SIG-M5 treated with dmso at 0.1 percent for 504 hours (cell line): ENCODE measurements at regions not wholly inside any gene's neighbourhood (a gene's known extent, or its start where the extent isn't known, plus 50 kb on each side); places are given as distances from the start of the nearest gene placed in this dataset.
"Not testable (repeated sequence)": the region's sequence is repeated elsewhere in the genome, so short reads cannot be mapped to it uniquely, and the experiment has no call there.

Experiments
- DNase-seq: peaks from one replicate; lab custom pipeline; 2025; ENCODE audit not compliant: unreplicated experiment; lab: John Stamatoyannopoulos, UW

- DNase-seq, result no peak
Measured at GRCh38 chr10:113487154-113487553, 65.7 kb upstream of the HABP2 start.

DNA sequence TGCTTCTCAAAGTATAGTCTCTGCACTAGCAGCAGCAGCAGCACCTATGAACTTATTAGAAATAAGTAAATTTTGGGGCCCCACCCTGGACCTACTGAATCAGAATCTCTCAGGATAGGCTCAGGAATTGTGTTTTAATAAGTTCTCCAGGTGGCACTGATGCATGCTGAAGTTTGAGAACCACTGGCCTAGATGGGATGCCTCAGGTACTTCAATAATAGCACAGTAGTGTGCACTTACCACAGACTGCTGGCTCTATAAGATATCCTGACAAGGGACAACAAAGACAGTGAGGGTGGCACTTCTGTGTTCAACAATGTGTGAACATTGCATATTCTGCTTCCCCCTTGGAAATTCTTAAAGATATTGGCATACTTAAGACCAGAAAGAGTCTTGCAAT, 64.7 kb upstream of the HABP2 start:
- no peak for DNase-seq

DNA sequence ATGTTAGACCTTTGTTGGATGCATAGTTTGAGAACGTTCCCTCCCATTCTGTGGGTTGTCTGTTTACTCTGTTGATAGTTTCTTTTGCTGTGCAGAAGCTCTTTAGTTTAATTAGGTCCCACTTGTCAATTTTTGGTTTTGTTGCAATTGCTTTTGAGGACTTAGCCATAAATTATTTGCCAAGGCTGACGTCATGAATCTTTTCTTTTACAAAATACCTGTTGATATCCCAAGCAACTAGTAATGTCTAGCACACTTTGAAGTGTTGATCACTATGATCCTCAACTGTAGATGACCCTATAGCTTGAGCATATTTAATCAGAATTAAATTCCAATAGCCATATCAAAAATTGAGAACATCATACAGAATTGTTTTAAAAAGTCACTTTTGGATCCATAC, 63.3 kb upstream of the HABP2 start:
- not testable (repeated sequence) for DNase-seq

DNA sequence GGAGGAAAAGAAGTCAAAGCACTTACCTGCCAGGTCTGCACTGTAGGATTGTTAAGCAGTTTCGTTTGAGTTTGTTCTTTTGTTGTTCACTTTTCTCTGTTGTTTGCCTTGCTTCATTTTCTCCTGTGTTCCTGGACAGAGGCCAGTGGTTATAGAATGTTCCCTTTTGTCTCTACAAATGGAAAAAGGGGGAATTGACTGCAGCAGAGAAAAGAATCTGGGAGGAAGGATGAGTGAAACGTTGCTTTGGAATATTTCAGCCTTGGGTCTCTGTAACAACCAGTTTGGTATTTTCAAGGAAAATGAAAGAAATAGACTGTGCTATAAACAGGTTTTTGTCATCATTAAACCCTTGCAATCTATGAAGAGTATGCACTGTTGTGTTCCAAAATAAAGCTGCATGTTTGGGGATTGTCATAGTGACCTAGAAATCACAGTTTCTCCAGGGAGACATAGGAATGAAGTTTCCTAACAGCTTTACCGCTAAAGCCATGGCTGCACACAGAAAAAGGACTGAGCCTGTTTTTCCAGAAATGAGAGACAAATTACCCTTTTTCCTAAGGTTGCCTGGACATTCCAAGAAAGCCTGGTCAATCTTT, 60.8 kb upstream of the HABP2 start:
- no peak for DNase-seq

DNA sequence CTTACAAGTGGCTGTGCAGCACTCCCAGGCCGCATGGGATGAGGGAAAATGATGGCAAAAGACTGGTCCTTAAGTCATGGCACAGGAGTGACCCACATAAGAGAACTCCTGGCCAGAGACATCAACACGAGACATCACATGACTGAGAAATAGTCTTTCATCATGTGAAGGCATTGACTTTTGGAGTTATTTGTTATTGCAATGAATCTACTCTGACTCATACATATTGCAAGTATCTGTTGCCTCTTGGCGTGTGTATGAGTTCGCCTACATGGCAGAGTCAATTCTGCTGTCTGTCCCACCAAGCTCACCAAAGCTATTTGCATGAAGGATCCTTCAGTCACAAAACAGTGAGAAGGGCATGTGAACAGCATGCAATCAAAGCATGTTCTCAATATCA, 59.7 kb upstream of the HABP2 start:
- DNase-seq, result no peak

DNA sequence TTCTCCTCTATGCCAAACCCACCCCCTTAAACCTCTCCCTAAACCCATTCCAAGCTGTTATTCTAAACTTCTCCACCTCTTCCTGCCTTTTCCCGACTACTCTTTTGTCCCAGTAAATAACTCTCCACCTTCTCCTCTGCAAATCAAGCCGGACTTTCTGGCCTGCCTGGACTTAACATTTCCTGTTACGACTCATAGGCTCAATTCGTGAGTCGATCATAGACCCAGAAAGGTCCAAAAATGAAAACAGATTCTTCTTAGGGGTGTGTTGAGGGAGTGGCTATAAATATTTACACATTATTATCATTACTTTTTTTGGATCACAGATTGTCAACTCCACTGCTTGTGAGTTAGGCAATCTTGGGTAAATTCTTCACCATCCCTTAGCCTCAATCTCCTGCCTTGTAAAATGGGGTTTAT, 59.0 kb upstream of the HABP2 start:
- DNase-seq, result no peak

GRCh38 chr10:113494761-113495160, 58.1 kb upstream of the HABP2 start:
- no peak for DNase-seq

- no peak for DNase-seq
Measured at GRCh38 chr10:113495553-113495952, 57.3 kb upstream of the HABP2 start.

DNA sequence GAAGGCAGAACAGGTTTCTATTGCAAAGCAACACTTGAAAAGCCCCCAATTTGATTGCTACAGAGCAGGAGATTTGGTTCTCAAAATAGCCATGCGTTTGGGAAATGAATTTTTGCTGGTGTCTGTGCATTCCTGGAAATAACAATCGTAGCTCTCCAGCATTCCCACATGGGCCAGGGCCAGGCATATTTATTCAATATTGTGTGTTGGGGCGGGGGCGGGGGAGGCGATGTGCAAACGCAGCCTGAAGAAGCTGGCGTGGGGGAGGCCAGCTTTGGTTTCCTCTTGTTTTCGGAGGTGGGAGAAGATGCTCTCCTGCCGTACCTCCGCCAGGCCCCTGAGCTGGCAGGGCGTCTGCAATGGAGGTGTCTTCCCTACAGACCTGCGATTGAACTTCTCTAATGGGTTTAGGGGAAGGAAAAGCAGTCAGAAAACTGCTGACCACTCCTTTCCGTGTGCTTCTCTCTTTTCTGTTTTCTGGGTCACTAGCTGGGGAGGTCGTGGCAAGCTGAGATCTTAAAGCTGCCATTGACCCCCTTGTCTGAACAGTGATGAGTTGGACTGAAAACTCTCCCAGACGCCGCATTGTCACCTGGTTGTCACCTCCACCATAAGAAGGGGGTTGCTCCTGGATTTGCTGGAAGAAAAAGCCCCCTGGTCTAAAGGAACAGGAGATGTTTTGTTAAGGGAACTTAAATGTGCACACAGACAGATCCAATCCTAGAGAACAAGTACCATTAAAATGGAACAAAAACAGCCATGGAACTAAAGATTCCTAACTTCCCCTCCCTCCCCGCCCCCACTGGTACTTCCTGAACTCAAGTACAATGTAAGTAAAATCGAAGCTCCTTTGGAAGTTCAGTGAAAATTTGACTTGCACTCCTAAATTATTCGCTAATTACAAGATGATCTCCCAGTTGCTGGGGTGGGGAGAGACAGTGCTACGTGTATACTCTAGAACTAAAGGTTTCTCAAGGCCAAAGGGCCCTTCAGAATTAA, 56.4 kb upstream of the HABP2 start:
- DNase-seq, result no peak

DNA sequence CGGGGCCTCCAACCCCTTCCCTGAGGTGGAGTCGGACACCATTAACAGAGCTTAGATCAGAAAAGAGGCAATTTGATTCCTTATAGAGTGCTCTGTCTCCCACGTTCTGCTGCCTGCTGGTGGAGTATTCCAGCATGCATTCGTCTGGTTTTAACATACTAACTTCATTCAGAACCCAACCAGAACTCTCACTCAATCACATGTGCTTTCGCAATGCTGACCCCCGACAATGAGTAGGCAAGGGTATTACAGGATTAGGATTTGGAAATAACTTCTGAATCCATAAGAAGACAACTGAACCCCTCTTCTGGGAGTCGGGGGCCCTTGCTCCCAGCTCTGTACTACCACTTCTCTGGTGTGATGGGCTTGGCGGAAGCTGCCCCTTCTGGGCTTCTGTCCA, 55.7 kb upstream of the HABP2 start:
- DNase-seq, result no peak

- no peak for DNase-seq
Measured at GRCh38 chr10:113498997-113499396, 53.9 kb upstream of the HABP2 start.

- DNase-seq, result no peak
Measured at GRCh38 chr10:113499806-113500205, 53.0 kb upstream of the HABP2 start.

- not testable (repeated sequence) for DNase-seq
Measured at GRCh38 chr10:113501031-113501430, 51.8 kb upstream of the HABP2 start.
